Trophoblast cell (in vitro differentiated cells and primary cell): ENCODE measurements at regions not wholly inside any gene's neighbourhood (a gene's known extent, or its start where the extent isn't known, plus 50 kb on each side); places are given as distances from the start of the nearest gene placed in this dataset.

Experiments
- DNase-seq, 2 donors: peaks; one replicate each; pipeline ENCODE4 v3.0.0-alpha.2; 2016
- H2AFZ ChIP-seq: 2 replicates; pipeline ENCODE4 v1.6.1; 2013; ENCODE audit warnings: low read length, moderate library complexity, mild to moderate bottlenecking; ENCODE audit not compliant: insufficient read depth, poor library complexity
- H2AK5ac ChIP-seq: 2 replicates; pipeline ENCODE4 v1.6.1; 2013; ENCODE audit warnings: mild to moderate bottlenecking, low read length
- H2BK120ac ChIP-seq: 2 replicates; pipeline ENCODE4 v1.6.1; 2013; ENCODE audit warnings: low read length, mild to moderate bottlenecking, moderate library complexity; ENCODE audit not compliant: insufficient read depth, poor library complexity
- H2BK12ac ChIP-seq: 2 replicates; pipeline ENCODE4 v1.6.1; 2013; ENCODE audit warnings: mild to moderate bottlenecking, low read length, moderate library complexity
- H2BK5ac ChIP-seq: 2 replicates; pipeline ENCODE4 v1.6.1; 2013; ENCODE audit warnings: low read length, low read depth, moderate library complexity, mild to moderate bottlenecking; ENCODE audit not compliant: poor library complexity
- H3K14ac ChIP-seq: 2 replicates; pipeline ENCODE4 v1.6.1; 2013; ENCODE audit warnings: mild to moderate bottlenecking, low read length
- H3K18ac ChIP-seq: 2 replicates; pipeline ENCODE4 v1.6.1; 2013; ENCODE audit warnings: mild to moderate bottlenecking, low read length
- H3K23ac ChIP-seq: 2 replicates; pipeline ENCODE4 v1.6.1; 2013; ENCODE audit warnings: low read length
- H3K27ac ChIP-seq: 2 replicates; pipeline ENCODE4 v1.5.1; 2013; ENCODE audit warnings: low read depth, mild to moderate bottlenecking, inconsistent platforms, low read length, moderate library complexity
- H3K27me3 ChIP-seq: 2 replicates; pipeline ENCODE4 v1.6.1; 2013; ENCODE audit warnings: inconsistent platforms, mild to moderate bottlenecking, low read length, moderate library complexity; ENCODE audit not compliant: insufficient read depth
- H3K36me3 ChIP-seq, 2 experiments: 1 replicate in 1 of 2; 2 replicates in 1 of 2; pipeline ENCODE4 v1.6.1; 2013; ENCODE audit warnings: low read length in 2 of 2, mild to moderate bottlenecking in 2 of 2, moderate library complexity in 1 of 2; ENCODE audit not compliant: insufficient read depth in 2 of 2, control insufficient read depth in 1 of 2
- H3K4ac ChIP-seq: 2 replicates; pipeline ENCODE4 v1.6.1; 2013; ENCODE audit warnings: low read depth, mild to moderate bottlenecking, low read length, moderate library complexity
- H3K4me1 ChIP-seq, 2 experiments: 1 replicate in 1 of 2; 2 replicates in 1 of 2; pipeline ENCODE4 v1.6.1; 2013; ENCODE audit warnings: low read length in 2 of 2, mild to moderate bottlenecking in 2 of 2, moderate library complexity in 1 of 2; ENCODE audit not compliant: insufficient read depth in 2 of 2, control insufficient read depth in 1 of 2
- H3K4me2 ChIP-seq: 2 replicates; pipeline ENCODE4 v1.6.1; 2013; ENCODE audit warnings: inconsistent platforms, mild to moderate bottlenecking, low read length, moderate library complexity
- H3K4me3 ChIP-seq: 2 replicates; pipeline ENCODE4 v1.5.1; 2013; ENCODE audit warnings: mild to moderate bottlenecking, low read depth, low read length, inconsistent platforms
- H3K79me1 ChIP-seq: one replicate; pipeline ENCODE4 v1.6.1; 2013; ENCODE audit warnings: low read length
- H3K79me2 ChIP-seq: 2 replicates; pipeline ENCODE4 v1.6.1; 2013; ENCODE audit warnings: low read length, mild to moderate bottlenecking; ENCODE audit not compliant: control insufficient read depth, insufficient read depth, poor library complexity
- H3K9ac ChIP-seq: 2 replicates; pipeline ENCODE4 v1.6.1; 2013; ENCODE audit warnings: mild to moderate bottlenecking, low read length
- H3K9me3 ChIP-seq: 2 replicates; pipeline ENCODE4 v1.6.1; 2013; ENCODE audit warnings: low read depth, mild to moderate bottlenecking, control low read depth, inconsistent platforms, low read length; ENCODE audit not compliant: insufficient read depth
- H4K12ac ChIP-seq: 2 replicates; pipeline ENCODE4 v1.6.1; 2013; ENCODE audit warnings: low read depth, mild to moderate bottlenecking, low read length, moderate library complexity
- H4K8ac ChIP-seq: 2 replicates; pipeline ENCODE4 v1.6.1; 2013; ENCODE audit warnings: low read depth, mild to moderate bottlenecking, low read length, moderate library complexity
- H4K91ac ChIP-seq: one replicate; pipeline ENCODE4 v1.6.1; 2013; ENCODE audit warnings: low read depth, mild to moderate bottlenecking, low read length, moderate library complexity
- WGBS: extraction: QIAGEN DNeasy Blood & Tissue Kit; methylation state at CpG from one replicate; pipeline ENCODE4 v1.1.7; 2013; ENCODE audit warnings: missing lambda C conversion rate; ENCODE audit not compliant: insufficient read length, insufficient coverage; ENCODE audit errors: extremely low coverage; 5-methylcytosine and 5-hydroxymethylcytosine counted together

GRCh38 chr7:16365952-16366351 lies 55.4 kb downstream of the CRPPA start:
- Histone ChIP-seq H3K27me3 (no peaks in the 10 kb centered on the region), H4K91ac (no peak overlapping the region), H3K4me1 (peaks cover 0 to 2% of the 10 kb centered on the region in 2 experiments), H3K4ac (no peak overlapping the region), H2BK5ac (no peak overlapping the region), H4K8ac (no peak overlapping the region), H3K27ac (no peak overlapping the region), H3K79me1 (no peaks in the 10 kb centered on the region), H3K9me3 (no peaks in the 10 kb centered on the region), H2AK5ac (no peak overlapping the region), H3K36me3 (no peaks in the 10 kb centered on the region), H3K18ac (no peak overlapping the region), H2BK120ac (no peak overlapping the region), H2BK12ac (no peak overlapping the region), H3K23ac (no peak overlapping the region), H3K79me2 (no peaks in the 10 kb centered on the region), H3K4me3 (no peak overlapping the region), H3K4me2 (no peak overlapping the region), H4K12ac (no peak overlapping the region), H3K14ac (no peak overlapping the region), H2AFZ (no peak overlapping the region), H3K9ac (no peak overlapping the region)
- WGBS, result no CpG with 5 or more reads among the region's 3 CpGs
- DNase-seq, result no peak

GRCh38 chr7:16365177-16365576 lies 56.2 kb downstream of the CRPPA start:
- no peaks in the 10 kb centered on the region for H3K79me2 ChIP-seq
- no peak overlapping the region for H4K91ac ChIP-seq
- H2AK5ac ChIP-seq, result no peak overlapping the region
- H2BK5ac ChIP-seq, result no peak overlapping the region
- H4K12ac ChIP-seq, result no peak overlapping the region
- peak in 1 of 2 donors; percentile 18 for DNase-seq
- no peaks in the 10 kb centered on the region for H3K79me1 ChIP-seq
- no peak overlapping the region for H3K23ac ChIP-seq
- no peak overlapping the region for H2BK120ac ChIP-seq
- H4K8ac ChIP-seq, result no peak overlapping the region
- no peaks in the 10 kb centered on the region for H3K27me3 ChIP-seq
- no peak overlapping the region for H3K4me3 ChIP-seq
- H3K4ac ChIP-seq, result no peak overlapping the region
- H2BK12ac ChIP-seq, result no peak overlapping the region
- no peaks in the 10 kb centered on the region for H3K36me3 ChIP-seq
- no peak overlapping the region for H3K27ac ChIP-seq
- H3K9me3 ChIP-seq, result no peaks in the 10 kb centered on the region
- H3K14ac ChIP-seq, result no peak overlapping the region
- no CpG with 5 or more reads among the region's 1 CpG for WGBS
- H3K18ac ChIP-seq, result no peak overlapping the region
- H3K4me1 ChIP-seq, result peaks cover 0 to 2% of the 10 kb centered on the region in 2 experiments
- H2AFZ ChIP-seq, result no peak overlapping the region
- H3K4me2 ChIP-seq, result no peak overlapping the region
- no peak overlapping the region for H3K9ac ChIP-seq

- Histone ChIP-seq H3K4ac (no peak overlapping the region), H4K8ac (no peak overlapping the region), H3K14ac (no peak overlapping the region), H2BK5ac (no peak overlapping the region), H3K4me2 (no peak overlapping the region), H2BK12ac (no peak overlapping the region), H3K23ac (no peak overlapping the region), H3K9me3 (no peaks in the 10 kb centered on the region), H2BK120ac (no peak overlapping the region), H3K79me2 (no peaks in the 10 kb centered on the region), H4K12ac (no peak overlapping the region), H3K27me3 (no peaks in the 10 kb centered on the region), H4K91ac (no peak overlapping the region), H3K4me3 (no peak overlapping the region), H2AK5ac (no peak overlapping the region), H3K36me3 (no peaks in the 10 kb centered on the region), H3K27ac (no peak overlapping the region), H3K4me1 (no peaks in the 10 kb centered on the region), H3K9ac (no peak overlapping the region), H3K79me1 (no peaks in the 10 kb centered on the region), H3K18ac (no peak overlapping the region), H2AFZ (no peak overlapping the region)
- DNase-seq, result no peak
- WGBS, result no CpG with 5 or more reads among the region's 4 CpGs
These were observed 62.1 kb downstream of the CRPPA start for GRCh38 chr7:16359216-16359615.

- Histone ChIP-seq H3K79me1 (no peaks in the 10 kb centered on the region), H3K4me2 (no peak overlapping the region), H3K4me1 (no peaks in the 10 kb centered on the region), H3K79me2 (no peaks in the 10 kb centered on the region), H3K27me3 (no peaks in the 10 kb centered on the region), H2AK5ac (no peak overlapping the region), H2BK120ac (no peak overlapping the region), H3K4me3 (no peak overlapping the region), H3K36me3 (no peaks in the 10 kb centered on the region), H3K14ac (no peak overlapping the region), H2BK5ac (no peak overlapping the region), H2AFZ (no peak overlapping the region), H4K12ac (no peak overlapping the region), H3K18ac (no peak overlapping the region), H2BK12ac (no peak overlapping the region), H3K4ac (no peak overlapping the region), H3K9ac (no peak overlapping the region), H3K9me3 (no peaks in the 10 kb centered on the region), H3K27ac (no peak overlapping the region), H4K8ac (no peak overlapping the region), H4K91ac (no peak overlapping the region), H3K23ac (no peak overlapping the region)
- WGBS, result no CpG with 5 or more reads among the region's 3 CpGs
- no peak for DNase-seq
These were observed 63.4 kb downstream of the CRPPA start for GRCh38 chr7:16357921-16358320.
